ENCODE measurements at regions not wholly inside any gene's neighbourhood (a gene's known extent, or its start where the extent isn't known, plus 50 kb on each side); places are given as distances from the start of the nearest gene placed in this dataset.
"Not testable (repeated sequence)": the region's sequence is repeated elsewhere in the genome, so short reads cannot be mapped to it uniquely, and the experiment has no call there.

- DNase-seq (ENCODE audit: low read depth in 2 of 2), result no peak
These were observed 291.5 kb upstream of the CCDC179 start for GRCh38 chr11:23151819-23152218.

- DNase-seq (ENCODE audit: low read depth in 2 of 2), result no peak
These were observed 295.2 kb upstream of the CCDC179 start for GRCh38 chr11:23155503-23155902.

- DNase-seq (ENCODE audit: low read depth in 2 of 2), result no peak
These were observed 303.7 kb upstream of the CCDC179 start for GRCh38 chr11:23164022-23164421.

- no peak for DNase-seq (ENCODE audit: low read depth in 2 of 2)
These were observed 306.1 kb upstream of the CCDC179 start for GRCh38 chr11:23166376-23166775.

- DNase-seq (ENCODE audit: low read depth in 2 of 2), result no peak
These were observed 319.3 kb upstream of the CCDC179 start for GRCh38 chr11:23179609-23180008.

- no peak for DNase-seq (ENCODE audit: low read depth in 2 of 2)
These were observed 320.9 kb upstream of the CCDC179 start for GRCh38 chr11:23181022-23181807.

GRCh38 chr11:23192256-23192655 lies 332.0 kb upstream of the CCDC179 start:
- no peak for DNase-seq (ENCODE audit: low read depth in 2 of 2)

GRCh38 chr11:23201936-23202522 lies 341.8 kb upstream of the CCDC179 start:
- no peak for DNase-seq (ENCODE audit: low read depth in 2 of 2)

- no peak for DNase-seq (ENCODE audit: low read depth in 2 of 2)
These were observed 342.3 kb upstream of the CCDC179 start for GRCh38 chr11:23202611-23203010.

GRCh38 chr11:23205156-23205871 lies 345.0 kb upstream of the CCDC179 start:
- no peak for DNase-seq (ENCODE audit: low read depth in 2 of 2)

- DNase-seq (ENCODE audit: low read depth in 2 of 2), result no peak
These were observed 346.6 kb upstream of the CCDC179 start for GRCh38 chr11:23206741-23207336.

GRCh38 chr11:23211221-23211620 lies 350.9 kb upstream of the CCDC179 start:
- DNase-seq (ENCODE audit: low read depth in 2 of 2), result no peak

GRCh38 chr11:23212807-23213206 lies 352.5 kb upstream of the CCDC179 start:
- DNase-seq (ENCODE audit: low read depth in 2 of 2), result no peak

GRCh38 chr11:23217072-23217471 lies 356.8 kb upstream of the CCDC179 start:
- no peak for DNase-seq (ENCODE audit: low read depth in 2 of 2)

GRCh38 chr11:23220086-23220485 lies 359.8 kb upstream of the CCDC179 start:
- DNase-seq (ENCODE audit: low read depth in 2 of 2), result not testable (repeated sequence)

- DNase-seq (ENCODE audit: low read depth in 2 of 2), result no peak
These were observed 361.1 kb upstream of the CCDC179 start for GRCh38 chr11:23221366-23221765.

- no peak for DNase-seq (ENCODE audit: low read depth in 2 of 2)
These were observed 366.2 kb upstream of the CCDC179 start for GRCh38 chr11:23226331-23227077.

GRCh38 chr11:23227078-23227445 lies 366.8 kb upstream of the CCDC179 start:
- DNase-seq (ENCODE audit: low read depth in 2 of 2), result no peak

GRCh38 chr11:23232652-23233051 lies 372.4 kb upstream of the CCDC179 start:
- DNase-seq (ENCODE audit: low read depth in 2 of 2), result no peak

GRCh38 chr11:23233075-23233474 lies 372.8 kb upstream of the CCDC179 start:
- no peak for DNase-seq (ENCODE audit: low read depth in 2 of 2)

- no peak for DNase-seq (ENCODE audit: low read depth in 2 of 2)
These were observed 376.7 kb upstream of the CCDC179 start for GRCh38 chr11:23236826-23237555.
